Osteoblast (primary cell): ENCODE measurements at regions not wholly inside any gene's neighbourhood (a gene's known extent, or its start where the extent isn't known, plus 50 kb on each side); places are given as distances from the start of the nearest gene placed in this dataset.

Experiments used
- DNase-seq: peaks from one replicate; pipeline ENCODE4 v3.0.0; 2011; ENCODE audit warnings: low spot score, mixed read lengths; ENCODE audit not compliant: insufficient read length; ENCODE audit errors: missing footprints
- H2AFZ ChIP-seq: 2 replicates; pipeline ENCODE4 v1.6.0; 2011; ENCODE audit warnings: mild to moderate bottlenecking, low read length
- H3K27ac ChIP-seq: 2 replicates; pipeline ENCODE4 v1.5.1; 2011; ENCODE audit warnings: mild to moderate bottlenecking, low read depth, low read length, moderate library complexity
- H3K27me3 ChIP-seq: 2 replicates; pipeline ENCODE4 v1.6.0; 2012; ENCODE audit warnings: mild to moderate bottlenecking, control low read depth, inconsistent platforms, low read length, moderate library complexity; ENCODE audit not compliant: insufficient read depth
- H3K36me3 ChIP-seq: 2 replicates; pipeline ENCODE4 v1.5.1; 2011; ENCODE audit warnings: mild to moderate bottlenecking, low read length, control low read depth, moderate library complexity; ENCODE audit not compliant: insufficient read depth
- H3K4me1 ChIP-seq: 2 replicates; pipeline ENCODE4 v1.5.1; 2011; ENCODE audit warnings: mild to moderate bottlenecking, low read length, control low read depth, moderate library complexity; ENCODE audit not compliant: insufficient read depth
- H3K4me2 ChIP-seq: 2 replicates; pipeline ENCODE4 v1.6.0; 2011; ENCODE audit warnings: mild to moderate bottlenecking, low read length; ENCODE audit not compliant: insufficient read depth
- H3K4me3 ChIP-seq: fragments of 200-600 bp; sonication (generic); 3 replicates; pipeline ENCODE4 v1.5.1; 2012; ENCODE audit warnings: mild to moderate bottlenecking, low read length, inconsistent platforms; ENCODE audit not compliant: insufficient read depth
- H3K79me2 ChIP-seq: 2 replicates; pipeline ENCODE4 v1.6.0; 2012; ENCODE audit warnings: mild to moderate bottlenecking, low read length, control low read depth, inconsistent platforms; ENCODE audit not compliant: insufficient read depth
- H3K9me3 ChIP-seq: 2 replicates; pipeline ENCODE4 v1.5.1; 2011; ENCODE audit warnings: low read depth, low read length, control low read depth
- H4K20me1 ChIP-seq: 2 replicates; pipeline ENCODE4 v1.6.0; 2012; ENCODE audit warnings: mild to moderate bottlenecking, low read length, control low read depth; ENCODE audit not compliant: insufficient read depth
- TF ChIP-seq, protein P1 (sequence below): IDR thresholded peaks from 2 replicates; pipeline ENCODE4 v1.5.1; 2011; ENCODE audit warnings: mild to moderate bottlenecking, low read depth, low read length, moderate library complexity; ENCODE audit errors: extremely low read depth

DNA sequence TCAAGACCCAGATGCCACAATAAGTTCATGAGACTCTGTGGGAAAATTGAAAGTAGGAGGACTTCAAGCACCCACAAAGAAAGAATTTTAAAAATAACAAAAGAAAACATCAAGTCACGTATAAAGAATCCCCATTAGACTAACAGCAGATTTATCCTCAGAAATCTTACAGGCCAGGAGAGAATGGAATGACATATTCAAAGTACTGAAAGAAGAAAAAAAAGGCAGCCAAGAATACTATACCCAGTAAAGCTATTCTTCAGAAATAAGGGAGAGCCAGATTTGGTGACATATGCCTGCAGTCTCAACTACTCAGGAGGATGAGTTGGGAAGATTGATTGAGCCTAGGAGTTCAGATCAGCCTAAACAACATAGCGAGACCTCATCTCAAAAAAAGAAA, 84.3 kb upstream of the CD53 start:
- TF ChIP-seq, protein P1, sequence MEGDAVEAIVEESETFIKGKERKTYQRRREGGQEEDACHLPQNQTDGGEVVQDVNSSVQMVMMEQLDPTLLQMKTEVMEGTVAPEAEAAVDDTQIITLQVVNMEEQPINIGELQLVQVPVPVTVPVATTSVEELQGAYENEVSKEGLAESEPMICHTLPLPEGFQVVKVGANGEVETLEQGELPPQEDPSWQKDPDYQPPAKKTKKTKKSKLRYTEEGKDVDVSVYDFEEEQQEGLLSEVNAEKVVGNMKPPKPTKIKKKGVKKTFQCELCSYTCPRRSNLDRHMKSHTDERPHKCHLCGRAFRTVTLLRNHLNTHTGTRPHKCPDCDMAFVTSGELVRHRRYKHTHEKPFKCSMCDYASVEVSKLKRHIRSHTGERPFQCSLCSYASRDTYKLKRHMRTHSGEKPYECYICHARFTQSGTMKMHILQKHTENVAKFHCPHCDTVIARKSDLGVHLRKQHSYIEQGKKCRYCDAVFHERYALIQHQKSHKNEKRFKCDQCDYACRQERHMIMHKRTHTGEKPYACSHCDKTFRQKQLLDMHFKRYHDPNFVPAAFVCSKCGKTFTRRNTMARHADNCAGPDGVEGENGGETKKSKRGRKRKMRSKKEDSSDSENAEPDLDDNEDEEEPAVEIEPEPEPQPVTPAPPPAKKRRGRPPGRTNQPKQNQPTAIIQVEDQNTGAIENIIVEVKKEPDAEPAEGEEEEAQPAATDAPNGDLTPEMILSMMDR, result no peak
- Histone ChIP-seq H3K4me1 (no peaks in the 10 kb centered on the region), H3K27ac (no peak overlapping the region), H4K20me1 (no peaks in the 10 kb centered on the region), H3K4me2 (no peak overlapping the region), H3K4me3 (no peak overlapping the region), H2AFZ (no peak overlapping the region), H3K79me2 (no peaks in the 10 kb centered on the region), H3K36me3 (no peaks in the 10 kb centered on the region), H3K9me3 (no peaks in the 10 kb centered on the region), H3K27me3 (no peaks in the 10 kb centered on the region)
- DNase-seq, result no peak

DNA sequence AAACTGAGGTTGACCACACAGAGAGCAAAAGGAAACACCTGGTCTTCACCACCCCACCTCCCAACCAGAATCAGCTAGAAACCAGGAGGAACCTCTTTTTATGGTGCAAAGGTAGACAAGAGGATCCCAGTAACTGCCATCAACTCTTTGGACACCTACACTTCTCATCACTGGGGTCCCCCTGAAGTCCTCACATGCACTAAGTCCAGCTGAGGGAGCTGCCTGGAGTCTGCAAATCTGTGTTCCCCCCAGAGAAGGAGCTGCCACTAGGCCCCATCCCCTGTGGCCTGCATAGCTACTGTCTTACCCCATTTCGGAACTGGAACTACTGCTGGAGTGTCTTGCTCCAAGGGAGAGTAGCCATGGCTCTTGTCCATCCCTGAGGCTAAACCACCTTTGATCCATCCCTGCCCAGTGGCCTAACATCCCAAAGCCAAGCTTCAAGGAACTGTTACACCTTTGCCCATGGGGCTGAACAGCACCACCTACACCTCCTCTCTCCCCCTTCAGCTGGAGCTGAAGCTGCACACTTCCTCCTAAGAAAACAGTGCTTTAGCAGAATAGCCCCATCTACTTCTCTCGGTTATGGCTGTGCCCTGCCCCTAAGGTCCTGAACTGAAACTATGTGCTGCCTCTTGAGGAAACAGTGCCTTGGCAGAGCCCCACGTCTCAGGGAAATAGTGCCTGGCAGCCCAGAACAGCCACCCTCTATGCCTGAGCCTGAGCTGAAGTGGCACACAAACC, 85.4 kb upstream of the CD53 start:
- no peaks in the 10 kb centered on the region for H3K27me3 ChIP-seq
- H3K27ac ChIP-seq, result no peak overlapping the region
- no peak overlapping the region for H3K4me2 ChIP-seq
- DNase-seq, result no peak
- TF ChIP-seq, protein P1, result no peak
- no peaks in the 10 kb centered on the region for H3K4me1 ChIP-seq
- no peaks in the 10 kb centered on the region for H3K79me2 ChIP-seq
- no peak overlapping the region for H3K4me3 ChIP-seq
- H3K9me3 ChIP-seq, result no peaks in the 10 kb centered on the region
- no peaks in the 10 kb centered on the region for H4K20me1 ChIP-seq
- H2AFZ ChIP-seq, result no peak overlapping the region
- no peaks in the 10 kb centered on the region for H3K36me3 ChIP-seq

DNA sequence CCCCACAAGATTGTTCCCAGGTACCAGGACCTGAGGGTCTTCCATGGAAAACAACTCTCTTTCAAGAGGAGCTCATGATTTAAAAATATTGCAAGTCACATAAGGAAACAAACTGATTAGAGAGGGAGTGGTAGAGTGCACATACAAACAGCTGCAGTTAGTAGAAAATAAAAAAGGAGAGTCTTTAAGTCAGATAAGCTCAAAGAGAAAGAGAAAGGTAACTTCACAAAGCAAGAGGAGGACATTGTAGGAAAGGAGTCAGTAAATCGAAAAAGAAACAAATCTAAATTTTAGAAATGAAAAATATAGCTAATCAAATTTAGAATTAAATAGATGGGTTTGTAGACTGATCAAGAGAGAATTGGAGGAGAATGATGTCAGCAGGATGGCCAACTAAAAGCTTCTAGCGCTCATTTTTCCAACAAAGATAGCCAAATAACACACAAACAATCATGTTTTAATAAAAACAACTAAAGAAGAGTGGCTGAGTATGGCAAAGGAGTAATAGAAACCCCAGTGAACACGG, 86.1 kb upstream of the CD53 start:
- TF ChIP-seq, protein P1, result no peak
- no peaks in the 10 kb centered on the region for H3K27me3 ChIP-seq
- H3K79me2 ChIP-seq, result no peaks in the 10 kb centered on the region
- no peak overlapping the region for H2AFZ ChIP-seq
- DNase-seq, result no peak
- H4K20me1 ChIP-seq, result no peaks in the 10 kb centered on the region
- no peaks in the 10 kb centered on the region for H3K36me3 ChIP-seq
- H3K27ac ChIP-seq, result no peak overlapping the region
- no peaks in the 10 kb centered on the region for H3K9me3 ChIP-seq
- H3K4me1 ChIP-seq, result no peaks in the 10 kb centered on the region
- no peak overlapping the region for H3K4me2 ChIP-seq
- no peak overlapping the region for H3K4me3 ChIP-seq

DNA sequence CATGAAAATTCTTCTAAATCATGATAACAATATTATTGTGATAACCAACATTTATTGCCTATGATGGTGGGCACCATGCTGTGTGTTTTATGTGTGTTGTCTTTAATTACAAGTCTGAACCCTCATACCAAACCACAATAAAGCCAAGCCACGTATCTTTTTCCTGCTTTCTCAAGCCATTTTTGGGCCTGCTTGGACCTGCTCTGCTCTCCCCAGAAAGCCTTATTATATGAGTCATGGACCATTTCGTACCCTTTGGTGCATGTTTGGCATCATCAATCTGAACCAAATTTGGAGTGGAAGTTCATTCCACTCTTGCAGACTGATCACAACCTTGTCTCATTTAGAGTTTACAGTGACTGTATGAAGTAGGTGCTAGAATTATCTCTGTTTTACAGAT, 87.3 kb upstream of the CD53 start:
- Histone ChIP-seq H2AFZ (no peak overlapping the region), H3K4me3 (no peak overlapping the region), H3K36me3 (no peaks in the 10 kb centered on the region), H3K27ac (no peak overlapping the region), H3K9me3 (no peaks in the 10 kb centered on the region), H3K4me2 (no peak overlapping the region), H3K79me2 (no peaks in the 10 kb centered on the region), H3K4me1 (no peaks in the 10 kb centered on the region), H4K20me1 (no peaks in the 10 kb centered on the region), H3K27me3 (no peaks in the 10 kb centered on the region)
- TF ChIP-seq, protein P1, result no peak
- DNase-seq, result no peak
